ENCODE measurements at regions not wholly inside any gene's neighbourhood (a gene's known extent, or its start where the extent isn't known, plus 50 kb on each side); places are given as distances from the start of the nearest gene placed in this dataset.

- DNase-seq (ENCODE audit: extremely low read depth in 1 of 4, low spot score in 3 of 4) = no peak
- no peak for TF ChIP-seq STAT5A (IDR thresholded peaks at IDR 0.05; ENCODE audit: borderline replicate concordance, low read length)
- no peak for TF ChIP-seq UBTF (IDR thresholded peaks at IDR 0.05; ENCODE audit: borderline replicate concordance in 1 of 2, low read depth in 2 of 2, low read length in 2 of 2)
- TF ChIP-seq ZNF431 (CRISPR knock-in tag; IDR thresholded peaks at IDR 0.05) = no peak
- no peak for TF ChIP-seq JUND (IDR thresholded peaks at IDR 0.05; ENCODE audit: borderline replicate concordance, low read depth, low read length)
- no peak for TF ChIP-seq JUND (tag; IDR thresholded peaks at IDR 0.05; ENCODE audit: borderline replicate concordance, low read depth, low read length)
- TF ChIP-seq ZNF764 (CRISPR knock-in tag; IDR thresholded peaks at IDR 0.05; ENCODE audit: low read depth) = no peak
- TF ChIP-seq HDAC2 (IDR thresholded peaks at IDR 0.05) = no peak
- TF ChIP-seq HNRNPUL1 (IDR thresholded peaks at IDR 0.05; ENCODE audit: low read length) = no peak
- no peak for TF ChIP-seq CREB3L1 (IDR thresholded peaks at IDR 0.05; ENCODE audit: borderline replicate concordance, low read depth)
- no peak for TF ChIP-seq BACH1 (tag; IDR thresholded peaks at IDR 0.05)
- no peak for TF ChIP-seq MCM3 (IDR thresholded peaks at IDR 0.05)
- no peak for TF ChIP-seq KLF10 (CRISPR knock-in tag; IDR thresholded peaks at IDR 0.05)
- no peak for TF ChIP-seq CREB3 (tag; conservative IDR thresholded peaks at IDR 0.05; ENCODE audit: low read depth)
- no peak for TF ChIP-seq RBM39 (optimal IDR thresholded peaks at IDR 0.05; ENCODE audit: low read depth, low read length)
- no peak for TF ChIP-seq ZBTB8A (IDR thresholded peaks at IDR 0.05; ENCODE audit: partially characterized antibody)
- no peaks in the 10 kb centered on the region for H3K36me3 ChIP-seq (ENCODE audit: control insufficient read depth, insufficient read depth, low read length)
- H3K27me3 ChIP-seq (ENCODE audit: control insufficient read depth in 2 of 2, insufficient read depth in 2 of 2, low read length in 2 of 2) = no peaks in the 10 kb centered on the region
- ATAC-seq = no peak
- H4K20me1 ChIP-seq (replicated peaks; ENCODE audit: control insufficient read depth, insufficient read depth, low read length) = peaks cover 6% of the 10 kb centered on the region
- BruUV-seq (replicated peaks) = no TSS peak
- in situ Hi-C loops (cut with MboI) (no loop called here), intact Hi-C loops (cut with micrococcal nuclease) (no loop called here)
- no peak overlapping the region for H3K4me2 ChIP-seq (ENCODE audit: insufficient read depth, low read length)
- no peaks in the 10 kb centered on the region for H3K79me2 ChIP-seq (ENCODE audit: control insufficient read depth, insufficient read depth, low read length)
- H2AFZ ChIP-seq (ENCODE audit: low read depth, low read length) = no peak overlapping the region
- H3K9me3 ChIP-seq (replicated peaks; ENCODE audit: control insufficient read depth, insufficient read depth, low read depth, low read length) = no peaks in the 10 kb centered on the region
- FAIRE-seq = no peak
- no peak overlapping the region for H3K9ac ChIP-seq (ENCODE audit: insufficient read depth in 1 of 2, low read depth in 2 of 2, low read length in 2 of 2)
- H3K9me1 ChIP-seq (ENCODE audit: control insufficient read depth, insufficient read depth, low read length) = no peaks in the 10 kb centered on the region
- H3K4me1 ChIP-seq (replicated peaks in 1 of 2; ENCODE audit: control insufficient read depth in 2 of 2, insufficient read depth in 2 of 2, low read length in 2 of 2) = no peaks in the 10 kb centered on the region
- CTCF ChIA-PET (ENCODE audit: low intra/inter-chr PET ratio) = no interaction called here
- WGBS (ENCODE audit: insufficient coverage, low coverage, missing lambda C conversion rate) = 70% methylated on average over 2 of the region's 2 CpGs
- POLR2A ChIA-PET = interaction anchor here (0.9 kb wide), 1 partner anchor 76 kb away, joined by 3 read pairs; no protein-coding TSS in a partner anchor
- H3K4me3 ChIP-seq = no peak overlapping the region
- H3K27ac ChIP-seq (ENCODE audit: extremely low read depth, low read depth, low read length) = no peak overlapping the region
These were observed 416.6 kb upstream of the PMFBP1 start for GRCh38 chr16:72588551-72588950.

Data from K562 (cell line).